H1 (cell line): ENCODE measurements at regions not wholly inside any gene's neighbourhood (a gene's known extent, or its start where the extent isn't known, plus 50 kb on each side); places are given as distances from the start of the nearest gene placed in this dataset.

Experiments
- CTCF ChIA-PET: fragments of 300-600 bp; sonication (Branson Sonifier 250); formaldehyde crosslinking; loops from one replicate; lab custom pipeline; 2021; ENCODE audit not compliant: partially characterized antibody; lab: Charles Lee
- POLR2A ChIA-PET: fragments of 300-600 bp; sonication (Branson Sonifier 250); formaldehyde crosslinking; loops from one replicate; lab custom pipeline; 2021; ENCODE audit warnings: inconsistent platforms; ENCODE audit not compliant: partially characterized antibody; lab: Charles Lee
- DNase-seq, 2 experiments: peaks; one replicate each; pipeline versions ENCODE4 v3.0.0 to v3.0.0-alpha.2; 2010 to 2022; ENCODE audit warnings: low spot score in 2 of 2, low read depth in 1 of 2, mixed read lengths in 1 of 2
- FAIRE-seq: peaks from 2 replicates; lab custom pipeline; 2011; peaks lifted over from hg19 to GRCh38; lab: Jason Lieb, UNC
- H2AFZ ChIP-seq: 2 replicates; pipeline ENCODE4 v1.8.1; 2012; ENCODE audit warnings: low read length, inconsistent platforms
- H2AK5ac ChIP-seq: 2 replicates; pipeline ENCODE4 v1.6.1; 2013; ENCODE audit warnings: low read depth, low read length
- H2BK120ac ChIP-seq: replicated peaks from 2 replicates; pipeline ENCODE3; 2013; ENCODE audit warnings: low read depth, low read length, inconsistent platforms
- H2BK12ac ChIP-seq: 2 replicates; pipeline ENCODE4 v1.6.1; 2013; ENCODE audit warnings: low read depth, low read length
- H2BK15ac ChIP-seq: 2 replicates; pipeline ENCODE4 v1.6.1; 2013; ENCODE audit warnings: low read length
- H2BK20ac ChIP-seq: 2 replicates; pipeline ENCODE4 v1.6.1; 2013; ENCODE audit warnings: low read length
- H2BK5ac ChIP-seq: 2 replicates; pipeline ENCODE4 v1.6.1; 2013; ENCODE audit warnings: low read depth, low read length
- H3K14ac ChIP-seq: 2 replicates; pipeline ENCODE4 v1.6.1; 2013; ENCODE audit warnings: inconsistent platforms; ENCODE audit not compliant: insufficient read length
- H3K18ac ChIP-seq: 2 replicates; pipeline ENCODE4 v1.6.1; 2013; ENCODE audit warnings: low read length; ENCODE audit errors: extremely low read depth
- H3K23ac ChIP-seq: 2 replicates; pipeline ENCODE4 v1.6.1; 2013; ENCODE audit warnings: inconsistent platforms; ENCODE audit not compliant: insufficient read length
- H3K23me2 ChIP-seq: 2 replicates; pipeline ENCODE4 v1.6.1; 2013; ENCODE audit warnings: low read depth, low read length
- H3K27ac ChIP-seq: 2 replicates; pipeline ENCODE4 v1.6.1; 2011; ENCODE audit warnings: low read depth, low read length, inconsistent platforms
- H3K27me3 ChIP-seq, 4 experiments: replicated peaks in 1 of 4; 1 replicate in 1 of 4; 2 replicates in 3 of 4; pipeline versions ENCODE4 v1.6.1 to v1.8.1; 2011 to 2013; ENCODE audit warnings: low read length in 3 of 4, mild to moderate bottlenecking in 3 of 4, inconsistent platforms in 2 of 4, mixed read lengths in 2 of 4, moderate library complexity in 1 of 4; ENCODE audit not compliant: control insufficient read depth in 3 of 4, insufficient read depth in 3 of 4; ENCODE audit errors: extremely low read depth in 1 of 4
- H3K36me3 ChIP-seq, 4 experiments: 2 replicates each; pipeline versions ENCODE4 v1.6.1 to v1.8.1; 2011 to 2013; ENCODE audit warnings: mild to moderate bottlenecking in 4 of 4, low read length in 3 of 4, moderate library complexity in 2 of 4, control low read depth in 1 of 4, inconsistent platforms in 1 of 4; ENCODE audit not compliant: insufficient read depth in 4 of 4, control insufficient read depth in 2 of 4
- H3K4ac ChIP-seq: replicated peaks from 2 replicates; pipeline ENCODE3; 2013; ENCODE audit warnings: low read length, low read depth, mixed read lengths, inconsistent platforms; ENCODE audit not compliant: insufficient read length
- H3K4me1 ChIP-seq, 4 experiments: replicated peaks in 1 of 4; 1 replicate in 1 of 4; 2 replicates in 3 of 4; pipeline versions ENCODE4 v1.6.1 to v1.8.1; 2011 to 2013; ENCODE audit warnings: low read length in 3 of 4, inconsistent platforms in 2 of 4, mixed read lengths in 1 of 4; ENCODE audit not compliant: insufficient read depth in 4 of 4, control insufficient read depth in 3 of 4
- H3K4me2 ChIP-seq, 2 experiments: 2 replicates each; pipeline versions ENCODE4 v1.6.1 to v1.8.1; 2011 to 2013; ENCODE audit warnings: low read depth in 2 of 2, low read length in 2 of 2, control low read depth in 1 of 2, inconsistent platforms in 1 of 2, mild to moderate bottlenecking in 1 of 2; ENCODE audit not compliant: insufficient read depth in 1 of 2
- H3K4me3 ChIP-seq, 4 experiments: fragments of 200-600, 300-600 bp in 1 of 4; sonication (generic), shearing (Covaris generic), sonication (Bioruptor Twin) in 1 of 4; 2 replicates each; pipeline versions ENCODE4 v1.5.1 to v1.8.1; 2011 to 2016; ENCODE audit warnings: low read length in 4 of 4, low read depth in 3 of 4, control low read depth in 2 of 4, inconsistent platforms in 2 of 4, mild to moderate bottlenecking in 2 of 4, mixed read lengths in 1 of 4, moderate library complexity in 1 of 4; ENCODE audit not compliant: insufficient read depth in 2 of 4; ENCODE audit errors: extremely low read depth in 1 of 4
- H3K56ac ChIP-seq: replicated peaks from 2 replicates; pipeline ENCODE3; 2013; ENCODE audit warnings: low read depth, mild to moderate bottlenecking, mixed read lengths, low read length, inconsistent platforms; ENCODE audit not compliant: insufficient read length
- H3K79me1 ChIP-seq: 2 replicates; pipeline ENCODE4 v1.6.1; 2013; ENCODE audit warnings: low read depth, low read length, control low read depth
- H3K79me2 ChIP-seq, 2 experiments: 2 replicates each; pipeline versions ENCODE4 v1.6.1 to v1.8.1; 2012 to 2013; ENCODE audit warnings: low read length in 2 of 2, mild to moderate bottlenecking in 2 of 2, inconsistent platforms in 1 of 2; ENCODE audit not compliant: insufficient read depth in 2 of 2, control insufficient read depth in 1 of 2
- H3K9ac ChIP-seq, 4 experiments: replicated peaks in 1 of 4; 1 replicate in 1 of 4; 2 replicates in 3 of 4; pipeline versions ENCODE4 v1.6.1 to v1.8.1; 2011 to 2013; ENCODE audit warnings: low read depth in 3 of 4, low read length in 3 of 4, control low read depth in 2 of 4, mild to moderate bottlenecking in 2 of 4, moderate library complexity in 2 of 4, inconsistent platforms in 1 of 4; ENCODE audit errors: extremely low read depth in 1 of 4
- H3K9me3 ChIP-seq, 2 experiments: 2 replicates each; pipeline versions ENCODE4 v1.6.1 to v1.8.1; 2012 to 2013; ENCODE audit warnings: mild to moderate bottlenecking in 2 of 2, moderate library complexity in 2 of 2, control low read depth in 1 of 2, inconsistent platforms in 1 of 2, low read depth in 1 of 2, low read length in 1 of 2, mixed read lengths in 1 of 2; ENCODE audit not compliant: insufficient read depth in 2 of 2
- H4K20me1 ChIP-seq, 2 experiments: replicated peaks in 1 of 2; 2 replicates each; pipeline versions ENCODE3 to v1.8.1; 2011 to 2013; ENCODE audit warnings: inconsistent platforms in 2 of 2, low read length in 2 of 2, mild to moderate bottlenecking in 1 of 2; ENCODE audit not compliant: insufficient read depth in 2 of 2, control insufficient read depth in 1 of 2
- H4K5ac ChIP-seq: 2 replicates; pipeline ENCODE4 v1.6.1; 2013; ENCODE audit warnings: low read length, low read depth, mixed read lengths, inconsistent platforms; ENCODE audit not compliant: insufficient read length
- H4K8ac ChIP-seq: 2 replicates; pipeline ENCODE4 v1.8.0; 2013; ENCODE audit warnings: mild to moderate bottlenecking, moderate library complexity, low read length, inconsistent platforms; ENCODE audit not compliant: insufficient read depth; ENCODE audit errors: extremely low read depth
- H4K91ac ChIP-seq: replicated peaks from 2 replicates; pipeline ENCODE3; 2013; ENCODE audit warnings: low read length, mixed read lengths, inconsistent platforms; ENCODE audit not compliant: insufficient read length
- BCL11A ChIP-seq, 2 experiments: IDR thresholded peaks; one replicate each; pipeline ENCODE4 v1.6.1; 2011; ENCODE audit warnings: low read depth in 2 of 2, low read length in 2 of 2, mild to moderate bottlenecking in 2 of 2
- SRF ChIP-seq: IDR thresholded peaks from 2 replicates; pipeline ENCODE4 v1.6.1; 2011; ENCODE audit warnings: mild to moderate bottlenecking, low read depth, low read length, moderate library complexity
- ZNF274 ChIP-seq: IDR thresholded peaks from 2 replicates; pipeline ENCODE4 v1.7.0; 2012; ENCODE audit warnings: low read length, borderline replicate concordance; ENCODE audit errors: extremely low read depth
- WGBS, 2 experiments: shearing (Covaris generic) in 1 of 2; methylation state at CpG; one replicate each; pipeline versions ENCODE4 v1.1.6 to v1.1.7; 2013 to 2015; ENCODE audit warnings: low lambda C conversion rate in 2 of 2, mixed read lengths in 2 of 2, inconsistent platforms in 1 of 2, low coverage in 1 of 2, missing lambda C conversion rate in 1 of 2; ENCODE audit not compliant: insufficient replicate concordance in 2 of 2, insufficient coverage in 1 of 2, insufficient read length in 1 of 2; ENCODE audit errors: extremely low coverage in 1 of 2, missing lambda C conversion rate in 1 of 2; 5-methylcytosine and 5-hydroxymethylcytosine counted together

DNA sequence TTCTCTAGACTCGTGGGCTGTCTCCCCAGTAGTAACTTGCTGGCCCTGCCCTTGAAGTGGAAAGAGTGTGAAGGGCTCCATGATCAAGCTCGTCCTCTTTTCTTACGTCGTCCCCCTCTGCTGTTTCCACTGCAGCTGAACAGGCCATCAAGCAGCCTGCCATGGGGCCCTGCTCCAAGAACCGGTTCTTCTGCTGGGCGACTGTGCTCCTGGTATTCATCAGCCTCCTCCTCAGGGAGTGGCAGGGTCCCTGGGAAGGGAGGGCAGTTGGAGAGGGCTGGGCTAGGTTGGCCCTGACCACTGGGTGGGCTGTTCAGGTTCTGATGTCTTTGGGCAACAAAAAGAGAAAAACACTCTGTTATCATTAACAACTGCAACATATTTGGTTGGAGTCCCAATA, 151.5 kb downstream of the FCRL5 start:
- CTCF ChIA-PET, result interaction anchor here (0.6 to 2.1 kb wide), 6 partner anchors 10 to 226 kb away, joined by 3 to 7 read pairs (median 3); no protein-coding TSS in a partner anchor

More for the DNA sequence above, 151.5 kb downstream of the FCRL5 start:
- H3K27me3 ChIP-seq, result no peaks in the 10 kb centered on the region
- H4K20me1 ChIP-seq, result no peaks in the 10 kb centered on the region
- no peak overlapping the region for H4K91ac ChIP-seq
- no peak overlapping the region for H2AK5ac ChIP-seq
- no peak overlapping the region for H2BK12ac ChIP-seq
- H3K9ac ChIP-seq, result no peak overlapping the region
- no peak for TF ChIP-seq ZNF274
- no peak for TF ChIP-seq BCL11A (IDR thresholded peaks at IDR 0.05; ENCODE audit: low read depth in 2 of 2, low read length in 2 of 2)
- no peak for TF ChIP-seq SRF
- H3K14ac ChIP-seq, result no peak overlapping the region
- no peak overlapping the region for H3K4ac ChIP-seq
- no peak overlapping the region for H2BK15ac ChIP-seq
- H2BK20ac ChIP-seq, result no peak overlapping the region
- WGBS, 2 experiments, result 83% methylated on average over 6 of the region's 6 CpGs; no CpG with 5 or more reads in 1 of the 2 experiments
- no peak overlapping the region for H3K18ac ChIP-seq
- no peak overlapping the region for H2AFZ ChIP-seq
- no peak overlapping the region for H3K56ac ChIP-seq
- H4K8ac ChIP-seq, result 0 out of 2 replicates have a peak overlapping the region, but pooled peaks have one; percentile 11
- POLR2A ChIA-PET, result no interaction called here
- FAIRE-seq (no peak), DNase-seq (no peak)
- no peak overlapping the region for H3K4me2 ChIP-seq
- no peaks in the 10 kb centered on the region for H3K9me3 ChIP-seq
- H3K79me2 ChIP-seq, result no peaks in the 10 kb centered on the region
- H3K27ac ChIP-seq, result no peak overlapping the region
- no peaks in the 10 kb centered on the region; the same call in 1 of the 2 replicates for H3K23me2 ChIP-seq
- H3K4me1 ChIP-seq, result peaks cover 0 to 8% (median 3%) of the 10 kb centered on the region in 4 experiments; a peak in 4 of 7 replicates
- no peak overlapping the region for H2BK5ac ChIP-seq
- H3K36me3 ChIP-seq, result no peaks in the 10 kb centered on the region
- no peak overlapping the region for H2BK120ac ChIP-seq
- H4K5ac ChIP-seq, result no peak overlapping the region
- no peak overlapping the region for H3K23ac ChIP-seq
- no peak overlapping the region for H3K4me3 ChIP-seq
- no peaks in the 10 kb centered on the region for H3K79me1 ChIP-seq
